ENCODE measurements at regions not wholly inside any gene's neighbourhood (a gene's known extent, or its start where the extent isn't known, plus 50 kb on each side); places are given as distances from the start of the nearest gene placed in this dataset.

GRCh38 chr11:16494918-16495691, 138.8 kb upstream of the SOX6 start:
- Histone ChIP-seq H3K9me3 (no peaks in the 10 kb centered on the region), H3K36me3 (no peaks in the 10 kb centered on the region), H3K27ac (no peak overlapping the region), H3K4me1 (no peaks in the 10 kb centered on the region), H3K4me3 (no peak overlapping the region), H3K27me3 (no peaks in the 10 kb centered on the region)
- DNase-seq (no peak), ATAC-seq (no peak)
- TF ChIP-seq, protein P1, sequence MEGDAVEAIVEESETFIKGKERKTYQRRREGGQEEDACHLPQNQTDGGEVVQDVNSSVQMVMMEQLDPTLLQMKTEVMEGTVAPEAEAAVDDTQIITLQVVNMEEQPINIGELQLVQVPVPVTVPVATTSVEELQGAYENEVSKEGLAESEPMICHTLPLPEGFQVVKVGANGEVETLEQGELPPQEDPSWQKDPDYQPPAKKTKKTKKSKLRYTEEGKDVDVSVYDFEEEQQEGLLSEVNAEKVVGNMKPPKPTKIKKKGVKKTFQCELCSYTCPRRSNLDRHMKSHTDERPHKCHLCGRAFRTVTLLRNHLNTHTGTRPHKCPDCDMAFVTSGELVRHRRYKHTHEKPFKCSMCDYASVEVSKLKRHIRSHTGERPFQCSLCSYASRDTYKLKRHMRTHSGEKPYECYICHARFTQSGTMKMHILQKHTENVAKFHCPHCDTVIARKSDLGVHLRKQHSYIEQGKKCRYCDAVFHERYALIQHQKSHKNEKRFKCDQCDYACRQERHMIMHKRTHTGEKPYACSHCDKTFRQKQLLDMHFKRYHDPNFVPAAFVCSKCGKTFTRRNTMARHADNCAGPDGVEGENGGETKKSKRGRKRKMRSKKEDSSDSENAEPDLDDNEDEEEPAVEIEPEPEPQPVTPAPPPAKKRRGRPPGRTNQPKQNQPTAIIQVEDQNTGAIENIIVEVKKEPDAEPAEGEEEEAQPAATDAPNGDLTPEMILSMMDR (IDR thresholded peaks at IDR 0.05) = no peak
- intact Hi-C loops (cut with DNase I) = no loop called here

DNA sequence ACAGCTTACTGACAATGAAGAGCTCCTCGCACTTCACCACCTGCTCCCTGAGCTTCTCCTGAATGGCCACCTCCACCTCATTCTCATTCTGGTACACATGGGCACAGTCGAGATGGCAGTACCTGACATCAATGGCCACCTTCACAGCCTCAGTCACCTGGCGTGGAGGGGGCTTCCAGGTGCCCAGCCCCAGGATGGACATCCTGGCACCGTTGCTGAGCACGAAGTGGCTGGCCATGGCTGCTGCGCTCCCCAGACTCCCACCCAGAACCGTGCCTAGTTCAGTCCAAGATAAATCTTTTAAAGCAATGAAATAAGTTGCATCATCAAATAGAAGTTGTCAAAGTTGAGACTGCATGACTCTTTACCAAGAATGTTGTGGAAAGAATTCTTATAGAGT, 128.1 kb upstream of the SOX6 start:
- TF ChIP-seq, protein P1 (IDR thresholded peaks at IDR 0.05) = no peak
- no peaks in the 10 kb centered on the region for H3K4me1 ChIP-seq
- no peaks in the 10 kb centered on the region for H3K9me3 ChIP-seq
- DNase-seq = no peak
- H3K36me3 ChIP-seq = no peaks in the 10 kb centered on the region
- intact Hi-C loops (cut with DNase I) = no loop called here
- H3K4me3 ChIP-seq = no peak overlapping the region
- H3K27ac ChIP-seq = no peak overlapping the region
- no peaks in the 10 kb centered on the region for H3K27me3 ChIP-seq
- ATAC-seq = no peak

GRCh38 chr11:16474659-16475058, 118.3 kb upstream of the SOX6 start:
- no peak overlapping the region for H3K4me3 ChIP-seq
- intact Hi-C loops (cut with DNase I) = no loop called here
- no peaks in the 10 kb centered on the region for H3K4me1 ChIP-seq
- no peak overlapping the region for H3K27ac ChIP-seq
- TF ChIP-seq, protein P1 (IDR thresholded peaks at IDR 0.05) = no peak
- no peaks in the 10 kb centered on the region for H3K36me3 ChIP-seq
- no peak for DNase-seq
- no peaks in the 10 kb centered on the region for H3K9me3 ChIP-seq
- H3K27me3 ChIP-seq = no peaks in the 10 kb centered on the region
- ATAC-seq = no peak

DNA sequence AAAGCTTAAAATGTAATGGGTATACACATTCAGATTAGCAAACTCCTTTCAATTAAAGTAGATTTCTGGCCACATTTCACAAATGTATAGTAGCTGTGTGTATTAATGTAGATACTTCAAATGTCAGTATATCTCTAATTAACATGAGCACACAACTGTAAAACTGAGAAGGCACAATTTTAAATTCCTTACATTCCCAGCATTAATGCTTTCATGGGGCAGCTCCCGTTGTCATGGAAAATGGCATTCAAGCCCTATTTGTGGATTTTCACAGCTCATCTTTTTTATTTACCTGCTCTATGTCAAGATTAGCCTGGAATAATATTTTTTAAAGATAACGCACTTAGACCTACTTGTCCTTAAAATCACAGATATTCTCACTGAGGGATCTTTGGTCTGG, 113.6 kb upstream of the SOX6 start:
- H3K4me3 ChIP-seq = no peak overlapping the region
- no peaks in the 10 kb centered on the region for H3K9me3 ChIP-seq
- intact Hi-C loops (cut with DNase I) = no loop called here
- H3K36me3 ChIP-seq = no peaks in the 10 kb centered on the region
- H3K27ac ChIP-seq = no peak overlapping the region
- ATAC-seq (no peak), DNase-seq (no peak)
- no peaks in the 10 kb centered on the region for H3K27me3 ChIP-seq
- H3K4me1 ChIP-seq = no peaks in the 10 kb centered on the region
- TF ChIP-seq, protein P1 (IDR thresholded peaks at IDR 0.05) = no peak

DNA sequence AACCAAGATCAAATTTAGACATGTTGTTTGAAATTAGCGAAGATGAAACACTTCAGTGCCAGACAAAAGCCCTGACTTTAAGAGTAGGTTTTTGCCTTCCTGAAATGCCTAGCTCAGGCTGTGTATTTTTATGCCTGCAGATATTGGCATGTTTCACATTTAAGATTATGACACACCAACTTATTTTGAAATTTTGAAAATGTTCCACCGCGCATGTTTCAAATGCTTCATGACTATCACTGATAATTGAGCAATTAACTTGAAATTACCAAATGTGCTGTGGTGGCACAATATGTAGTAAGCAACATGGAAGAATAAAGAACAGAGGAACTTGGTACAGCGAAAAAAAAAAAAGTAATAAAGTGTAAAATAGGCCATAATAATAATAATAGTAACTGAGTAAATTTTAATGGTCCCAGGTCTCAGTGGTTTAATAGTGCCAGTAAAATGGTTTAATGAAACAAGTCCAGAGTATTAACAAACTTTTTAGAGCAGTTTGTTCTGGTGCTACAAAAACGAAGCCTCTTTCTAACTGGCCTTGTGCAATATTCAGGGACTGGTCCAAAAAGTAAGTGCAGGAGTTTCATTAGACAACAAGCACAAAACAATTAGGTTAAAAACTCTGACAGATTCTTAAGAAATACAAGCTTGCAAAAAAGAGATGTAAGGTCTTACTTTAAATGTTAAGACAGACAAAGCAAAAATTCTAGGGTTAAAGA, 112.5 kb upstream of the SOX6 start:
- intact Hi-C loops (cut with DNase I) = no loop called here
- Histone ChIP-seq H3K9me3 (no peaks in the 10 kb centered on the region), H3K4me1 (no peaks in the 10 kb centered on the region), H3K36me3 (no peaks in the 10 kb centered on the region), H3K27me3 (no peaks in the 10 kb centered on the region), H3K27ac (no peak overlapping the region), H3K4me3 (no peak overlapping the region)
- TF ChIP-seq, protein P1 (IDR thresholded peaks at IDR 0.05) = no peak
- DNase-seq = no peak
- no peak for ATAC-seq
